GM18951 (cell line): ENCODE measurements at regions not wholly inside any gene's neighbourhood (a gene's known extent, or its start where the extent isn't known, plus 50 kb on each side); places are given as distances from the start of the nearest gene placed in this dataset.

ENCODE experiments used
- POLR2A ChIP-seq: IDR thresholded peaks from 4 replicates; pipeline ENCODE4 v1.6.1; 2011; ENCODE audit warnings: mild to moderate bottlenecking; ENCODE audit not compliant: insufficient read length, insufficient read depth; ENCODE audit errors: extremely low read depth
- in situ Hi-C: fragments of 300-500 bp; cut with MboI; formaldehyde crosslinking; loops from one replicate; pipeline ENCODE4 v1.12.0; 2022; ENCODE audit warnings: low sequenced_read_pairs, mixed read lengths, inconsistent platforms; ENCODE audit not compliant: unreplicated experiment

DNA sequence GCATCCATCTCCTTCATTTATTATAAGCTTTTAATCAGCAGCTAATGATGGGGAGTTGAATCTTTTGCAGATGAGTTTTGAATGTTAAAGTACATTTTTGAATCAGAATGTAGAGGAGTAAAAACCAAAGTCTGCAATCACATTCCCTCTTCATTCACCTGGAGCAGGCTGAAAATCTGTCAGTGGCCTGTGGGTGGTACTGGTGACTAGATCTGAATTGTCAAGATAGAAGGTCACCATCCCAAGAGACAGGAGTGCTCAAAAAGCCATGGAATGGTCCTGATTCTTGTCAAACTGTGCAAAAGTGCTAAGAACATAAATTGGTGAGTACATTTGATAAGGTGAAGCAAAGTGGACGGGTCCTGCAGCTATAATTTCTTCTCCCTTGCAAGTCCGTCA is 881.3 kb upstream of the NR2F2 start:
- in situ Hi-C loops, result no loop called here
- TF ChIP-seq POLR2A, result no peak

GRCh38 chr15:95450413-95450812 is 880.1 kb upstream of the NR2F2 start:
- no peak for TF ChIP-seq POLR2A
- in situ Hi-C loops, result no loop called here

GRCh38 chr15:95451938-95452337 is 878.6 kb upstream of the NR2F2 start:
- in situ Hi-C loops, result no loop called here
- no peak for TF ChIP-seq POLR2A

DNA sequence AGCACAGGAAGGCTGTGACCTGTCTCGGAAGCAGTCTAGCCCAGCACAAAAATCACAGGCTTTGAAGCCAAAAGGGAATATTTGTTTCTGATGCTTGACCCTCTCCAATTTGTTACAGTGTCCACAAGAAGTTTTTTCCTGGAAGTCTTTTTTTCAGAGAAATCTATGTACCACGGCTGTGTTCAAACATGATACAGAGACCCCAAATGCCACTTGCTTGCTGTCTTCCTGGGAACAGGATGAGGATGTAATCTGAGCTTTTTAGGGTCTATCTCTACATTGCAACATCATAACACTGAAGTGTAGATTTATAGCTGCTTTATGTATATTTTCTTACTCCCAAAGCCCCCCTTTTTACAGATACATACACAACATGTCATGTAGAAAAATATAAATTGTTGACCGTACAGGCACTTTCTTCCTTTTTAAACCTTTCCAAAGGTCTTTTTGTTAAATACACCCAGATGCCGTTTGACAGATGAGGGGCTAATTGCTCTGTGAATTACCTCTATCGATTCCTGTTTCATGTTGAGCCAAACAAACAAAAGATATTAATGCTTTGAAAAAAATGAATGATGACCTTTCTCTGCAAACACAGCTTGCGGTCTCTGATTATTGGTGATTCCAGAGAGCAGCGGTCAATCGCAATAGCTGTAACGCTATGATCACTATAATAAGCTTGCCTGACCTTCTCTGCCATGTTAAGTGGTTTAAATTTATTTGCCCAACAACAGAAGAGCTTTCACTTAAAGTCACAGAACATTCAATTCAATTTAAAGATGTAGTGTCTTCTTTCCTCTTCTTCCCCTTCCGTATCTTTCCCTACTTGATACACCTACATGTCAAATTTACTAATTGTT is 875.9 kb upstream of the NR2F2 start:
- no peak for TF ChIP-seq POLR2A
- in situ Hi-C loops, result no loop called here

DNA sequence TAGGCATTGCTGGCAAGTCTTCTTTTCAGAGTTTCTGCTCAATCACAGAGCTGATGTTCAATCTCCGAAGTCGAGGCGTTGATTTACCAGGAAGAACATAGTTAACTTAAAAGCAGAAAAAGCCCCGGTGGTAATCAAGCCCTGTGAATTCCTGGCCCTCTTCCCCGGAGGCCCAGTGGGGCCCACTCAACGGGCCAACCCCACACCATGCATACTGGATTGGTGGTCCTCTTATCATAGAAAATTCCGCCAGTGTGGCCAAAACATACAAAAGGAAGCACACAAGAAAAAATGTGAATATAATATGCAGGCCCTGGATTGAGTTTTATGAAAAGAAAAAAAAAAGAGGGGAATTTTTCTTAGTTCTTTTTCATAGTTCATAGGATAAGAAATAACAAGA is 873.0 kb upstream of the NR2F2 start:
- no peak for TF ChIP-seq POLR2A
- in situ Hi-C loops, result no loop called here

DNA sequence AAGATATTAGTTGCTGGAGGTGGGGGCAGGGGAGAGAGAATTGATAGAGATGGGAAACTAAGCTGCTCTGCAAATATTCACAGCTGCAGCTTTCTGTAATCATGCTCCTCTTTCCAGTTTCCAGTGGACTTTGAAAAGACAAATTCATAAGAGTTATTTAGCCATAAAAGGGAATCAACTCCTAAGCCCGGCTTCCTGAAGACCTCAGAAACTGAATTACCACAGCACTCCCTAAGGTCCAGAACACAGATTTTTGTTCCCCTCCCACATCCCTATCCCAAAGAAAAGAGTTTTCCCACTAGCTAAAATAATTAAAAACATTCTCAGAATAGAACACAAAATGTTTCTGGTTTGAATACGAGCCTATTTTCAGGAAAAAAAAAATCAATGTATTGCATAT is 871.8 kb upstream of the NR2F2 start:
- in situ Hi-C loops, result no loop called here

DNA sequence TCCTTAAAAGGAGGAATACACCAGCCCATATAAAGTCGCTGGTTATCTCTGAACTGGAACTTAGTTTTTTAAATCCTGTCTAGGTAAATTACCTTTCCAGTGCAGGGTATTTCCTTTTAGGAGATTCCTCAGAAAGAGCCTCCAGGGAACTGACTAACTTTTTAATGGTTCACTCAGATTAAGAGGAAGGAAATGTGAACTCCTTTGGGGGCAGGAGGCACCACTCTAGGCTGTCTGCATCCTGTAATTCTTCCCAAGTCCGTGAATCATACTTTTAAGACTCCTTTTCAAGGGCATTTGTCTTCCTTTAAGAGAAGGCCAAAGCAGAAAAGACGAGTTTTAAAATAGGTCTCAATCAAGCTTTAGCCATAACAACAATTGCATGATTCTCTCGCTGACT is 871.2 kb upstream of the NR2F2 start:
- in situ Hi-C loops, result no loop called here
- TF ChIP-seq POLR2A, result no peak

More for the DNA sequence above, 871.8 kb upstream of the NR2F2 start:
- TF ChIP-seq POLR2A, result no peak

GRCh38 chr15:95464509-95464908 is 866.0 kb upstream of the NR2F2 start:
- in situ Hi-C loops, result no loop called here
- TF ChIP-seq POLR2A, result no peak

- in situ Hi-C loops, result no loop called here
- no peak for TF ChIP-seq POLR2A
Observed at GRCh38 chr15:95468820-95469219, 861.7 kb upstream of the NR2F2 start.

DNA sequence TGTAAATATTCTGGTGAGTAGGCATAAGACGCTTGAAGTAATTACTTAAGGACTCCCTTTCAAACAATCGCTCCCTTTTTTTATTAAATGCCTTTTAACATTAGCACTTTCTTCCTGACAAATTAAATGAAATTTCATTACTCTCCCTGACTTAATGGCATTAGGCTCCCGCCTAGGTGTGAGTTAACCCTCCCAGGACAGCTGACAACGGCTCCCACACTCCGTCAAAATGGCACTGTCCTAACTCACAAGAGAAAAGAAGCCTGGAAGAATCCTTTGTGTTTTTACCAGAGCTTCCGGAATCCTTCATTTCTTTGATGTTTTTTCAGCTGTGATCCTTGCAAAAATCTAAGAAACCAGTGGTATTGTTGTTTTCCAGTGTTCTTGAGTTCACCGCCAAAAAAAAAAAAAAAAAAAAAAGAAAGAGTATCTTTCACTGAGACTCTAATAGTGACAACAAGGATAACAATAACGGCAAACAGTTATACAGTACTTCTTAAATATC is 861.0 kb upstream of the NR2F2 start:
- in situ Hi-C loops, result no loop called here
- TF ChIP-seq POLR2A, result no peak

GRCh38 chr15:95470529-95470928 is 860.0 kb upstream of the NR2F2 start:
- in situ Hi-C loops, result no loop called here
- no peak for TF ChIP-seq POLR2A

DNA sequence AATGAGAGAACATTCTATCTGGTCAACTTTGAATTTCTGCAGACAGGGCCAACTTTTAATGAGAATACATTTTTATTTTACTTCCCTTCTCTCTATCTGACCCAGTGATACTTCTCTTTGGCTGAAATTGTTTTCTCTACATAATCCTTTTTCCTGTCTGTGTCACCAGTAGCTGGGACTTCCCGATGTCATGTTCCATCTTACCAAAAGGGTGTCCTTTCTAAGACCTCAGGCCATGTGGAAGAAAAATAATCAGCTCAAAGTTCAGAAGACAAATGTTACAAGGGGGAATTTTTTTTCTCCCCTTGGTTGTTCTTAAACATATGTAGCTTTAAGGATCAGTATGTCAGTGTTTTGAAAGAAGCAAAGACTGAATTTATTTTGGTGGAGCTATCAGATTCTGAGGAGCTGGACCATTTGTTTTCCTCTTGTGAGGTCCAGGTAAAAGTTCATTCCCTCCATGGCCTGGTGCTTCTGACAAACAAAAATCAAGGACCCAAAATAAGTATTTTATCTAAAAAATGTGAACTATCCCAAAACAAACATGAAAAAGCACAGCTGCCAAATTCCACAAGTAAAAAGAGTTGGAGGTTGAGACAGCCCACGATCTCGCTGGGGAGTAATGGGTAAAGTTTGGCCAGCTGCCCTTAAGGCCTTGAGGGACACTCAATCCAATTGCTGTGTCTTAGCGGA is 859.4 kb upstream of the NR2F2 start:
- in situ Hi-C loops, result no loop called here
- TF ChIP-seq POLR2A, result no peak

- in situ Hi-C loops, result no loop called here
Observed at GRCh38 chr15:95471690-95472086, 858.8 kb upstream of the NR2F2 start.

DNA sequence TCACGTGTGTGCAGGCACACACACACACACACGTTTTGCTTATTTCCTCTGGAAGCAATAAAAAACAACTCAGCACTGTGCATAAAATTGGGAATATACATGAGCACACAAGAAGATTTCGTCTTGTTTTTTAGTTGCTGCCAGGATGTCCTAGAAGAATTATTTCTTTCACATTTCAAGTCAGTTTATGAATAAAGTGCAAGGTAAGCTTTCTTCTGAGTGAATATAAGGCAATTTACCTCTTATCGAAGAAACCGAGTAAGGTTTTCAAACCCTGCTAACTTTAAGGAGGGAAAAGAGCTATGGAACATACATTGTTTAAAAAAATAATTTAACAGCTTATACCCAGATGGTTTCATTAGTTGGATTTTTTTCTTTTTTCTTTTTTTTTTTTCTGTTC is 855.4 kb upstream of the NR2F2 start:
- no peak for TF ChIP-seq POLR2A
- in situ Hi-C loops, result no loop called here

More at GRCh38 chr15:95471690-95472086, 858.8 kb upstream of the NR2F2 start:
- no peak for TF ChIP-seq POLR2A

DNA sequence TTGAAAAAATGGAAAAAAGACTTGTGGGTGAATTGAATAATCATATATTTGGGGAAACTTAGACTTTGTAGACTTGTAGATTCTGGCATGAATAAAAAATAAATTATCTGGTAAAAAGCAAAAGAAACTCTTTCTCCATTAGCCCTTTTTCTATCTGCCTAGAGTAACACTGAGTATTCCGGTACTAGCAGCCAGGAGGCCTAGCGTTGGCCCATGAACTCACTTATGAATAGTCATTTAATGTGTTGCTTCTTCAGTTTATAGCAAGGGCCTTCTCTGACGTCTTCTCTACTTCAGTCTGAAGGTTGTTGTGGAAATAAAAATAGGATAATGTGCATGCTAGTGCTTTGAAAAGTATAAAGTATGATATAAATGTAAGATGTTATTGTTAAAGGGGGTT is 851.2 kb upstream of the NR2F2 start:
- in situ Hi-C loops, result no loop called here
- no peak for TF ChIP-seq POLR2A
